T-helper 2 cell (primary cell): ENCODE measurements at regions not wholly inside any gene's neighbourhood (a gene's known extent, or its start where the extent isn't known, plus 50 kb on each side); places are given as distances from the start of the nearest gene placed in this dataset.
"Not testable (repeated sequence)": the region's sequence is repeated elsewhere in the genome, so short reads cannot be mapped to it uniquely, and the experiment has no call there.

Experiments used
- DNase-seq, 5 experiments: peaks; one replicate each; pipeline versions ENCODE4 v3.0.0 to v3.0.0-alpha.2; 2012 to 2022

DNA sequence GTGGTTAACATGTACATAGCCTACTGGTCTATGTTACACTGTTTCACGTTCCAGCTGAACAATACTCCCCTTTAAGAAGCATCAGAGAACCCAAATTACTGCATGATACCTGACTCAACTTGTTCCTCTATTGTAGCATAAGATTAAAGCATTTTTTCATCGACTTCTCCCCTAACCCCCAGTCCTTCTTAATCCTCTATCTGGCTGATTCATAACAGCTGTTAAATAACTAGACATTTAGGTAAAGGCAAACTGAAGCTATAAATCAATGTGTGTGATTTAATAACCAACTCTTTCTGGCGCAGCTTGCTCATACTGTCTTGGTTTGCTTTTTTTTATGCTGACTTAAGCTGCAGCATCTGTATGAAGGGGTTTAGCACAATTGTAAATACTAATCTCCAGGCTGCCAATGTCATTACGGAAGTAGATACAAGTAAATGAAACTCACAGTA is 94.2 kb upstream of the MTAP start:
- no peak for DNase-seq

DNA sequence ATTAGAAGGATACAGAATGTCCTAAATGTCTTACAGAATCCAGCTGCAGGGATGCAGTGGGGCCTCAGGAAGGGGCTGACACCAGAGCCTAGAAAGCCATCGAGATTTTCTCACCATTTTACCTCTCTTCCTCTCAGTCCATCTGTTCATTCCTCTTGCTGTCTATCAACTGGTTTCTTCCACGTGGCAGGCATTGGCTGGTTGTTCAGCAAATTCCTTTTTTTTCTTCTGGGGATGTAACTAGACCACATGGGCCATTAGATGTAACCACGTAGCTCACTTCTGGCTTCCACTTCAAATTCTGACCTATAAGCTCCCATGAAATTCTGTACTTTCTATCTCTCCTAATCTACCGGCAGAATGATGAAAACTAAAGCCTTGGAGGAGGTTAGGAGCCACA is 93.6 kb upstream of the MTAP start:
- DNase-seq, result no peak

DNA sequence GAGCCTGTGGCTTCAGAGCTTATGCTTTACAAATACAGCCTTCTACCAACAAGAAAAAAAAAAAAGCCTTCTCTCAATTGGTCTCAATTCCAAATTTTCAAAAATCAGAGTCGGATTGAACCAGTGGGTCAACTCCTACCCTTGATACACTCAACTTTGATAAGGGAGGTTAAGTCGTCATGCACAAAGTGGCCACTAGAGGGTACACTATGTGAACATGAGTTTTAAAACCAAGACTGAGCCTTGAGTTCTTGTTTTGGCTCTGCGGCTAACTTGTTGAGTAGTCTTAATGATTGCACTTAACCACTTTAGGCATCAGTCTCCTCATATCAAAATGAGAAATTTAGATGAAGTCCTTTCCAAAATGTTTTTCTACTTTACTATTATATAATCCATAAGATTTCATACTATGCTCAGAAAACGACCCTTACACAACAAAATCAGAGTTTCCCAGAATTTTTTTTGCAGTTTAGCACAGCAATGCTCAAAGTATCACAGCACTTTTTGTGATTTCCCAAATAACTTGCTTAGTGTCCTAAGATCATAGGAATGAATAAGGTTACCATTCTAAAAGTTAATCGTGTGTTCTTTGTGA is 92.9 kb upstream of the MTAP start:
- peak in 4 of 5 experiments; percentile 12 to 55 (median 34) for DNase-seq

DNA sequence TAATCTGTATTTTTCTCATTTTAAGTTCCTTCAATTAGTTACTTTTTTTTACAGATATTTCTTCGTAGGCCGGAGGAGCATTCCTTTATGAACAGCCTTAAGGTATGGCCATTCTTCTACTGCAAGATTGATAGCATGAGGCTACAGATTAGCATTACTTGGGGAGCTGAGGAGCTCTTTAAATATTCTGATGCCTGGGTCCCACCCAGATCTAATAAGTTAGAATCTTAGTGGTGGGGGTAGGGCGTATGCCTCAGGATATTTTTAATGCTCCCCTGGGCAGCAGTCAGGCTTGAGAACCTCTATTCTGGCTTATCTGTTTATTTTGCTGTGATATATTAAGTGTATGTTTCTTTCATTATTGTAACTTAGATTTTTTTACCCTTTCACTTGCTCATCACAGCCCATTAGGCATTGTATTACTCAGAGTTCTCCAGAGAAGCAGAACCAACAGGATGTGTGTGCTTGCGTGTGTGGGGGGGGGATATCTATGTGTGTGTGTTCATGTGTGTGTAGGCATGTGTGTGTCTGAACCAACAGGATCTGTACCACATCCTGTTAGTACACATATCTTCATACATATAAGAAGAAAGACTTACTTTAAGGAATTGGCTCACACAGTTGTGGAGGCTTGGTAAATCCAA is 91.8 kb upstream of the MTAP start:
- DNase-seq, result peak in 1 of 5 experiments; percentile 74

DNA sequence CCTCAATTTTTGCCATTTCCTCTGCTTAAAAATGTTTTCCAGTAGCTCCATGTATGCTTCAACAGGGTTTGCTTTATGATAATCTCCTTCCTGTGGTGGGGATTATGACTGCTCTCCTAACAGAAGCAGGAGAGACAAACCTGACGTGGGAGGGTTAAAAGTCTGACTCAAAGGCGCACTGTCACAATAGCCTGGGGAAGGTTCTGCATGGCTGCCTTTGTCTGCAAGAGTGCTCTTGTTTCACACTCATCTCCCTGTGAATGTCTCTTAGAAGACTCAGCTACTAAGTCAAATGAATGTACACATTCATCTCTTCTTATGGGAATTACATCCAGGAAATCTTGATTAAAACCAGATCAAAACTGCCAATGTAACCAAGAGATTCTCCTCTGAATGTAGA is 90.9 kb upstream of the MTAP start:
- DNase-seq, result peak in 1 of 5 experiments; percentile 3

DNA sequence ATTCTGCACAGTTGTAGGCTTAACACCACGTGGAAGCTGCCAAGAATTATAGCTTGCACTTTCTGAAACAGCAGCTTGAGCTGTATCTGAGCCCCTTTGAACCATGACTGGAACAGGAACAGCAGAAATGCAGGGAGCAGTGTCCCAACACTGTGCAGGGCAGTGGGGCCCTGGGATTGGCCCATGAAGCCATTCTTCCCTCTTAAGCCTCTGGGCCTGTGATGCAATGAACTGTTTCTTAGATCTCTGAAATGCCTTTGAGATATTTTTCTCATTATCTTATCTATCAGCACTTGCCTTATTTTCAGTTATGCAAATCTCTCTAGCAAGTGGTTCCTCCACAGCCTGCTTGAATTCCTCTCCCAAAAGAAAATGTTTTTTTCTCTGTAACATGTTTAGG is 87.0 kb upstream of the MTAP start:
- no peak for DNase-seq

DNA sequence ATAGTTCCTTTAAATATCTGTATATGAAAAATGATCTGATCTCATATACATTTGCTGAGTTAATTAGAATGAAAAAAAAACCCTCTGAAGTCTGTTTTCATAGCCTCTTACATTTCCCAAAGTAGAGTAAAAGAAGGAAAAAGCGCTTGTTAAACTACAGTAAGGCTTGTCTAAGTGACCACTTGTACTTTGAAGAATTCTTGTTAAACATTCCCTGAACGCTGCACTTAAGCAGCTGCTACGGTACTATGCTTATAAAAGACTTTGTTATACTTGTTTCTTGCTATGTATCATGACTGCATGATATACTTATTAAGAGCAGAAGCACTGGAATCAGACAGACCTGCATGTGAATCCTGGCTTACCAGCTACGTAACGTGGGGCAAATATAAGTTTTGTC is 81.7 kb upstream of the MTAP start:
- DNase-seq, result no peak

DNA sequence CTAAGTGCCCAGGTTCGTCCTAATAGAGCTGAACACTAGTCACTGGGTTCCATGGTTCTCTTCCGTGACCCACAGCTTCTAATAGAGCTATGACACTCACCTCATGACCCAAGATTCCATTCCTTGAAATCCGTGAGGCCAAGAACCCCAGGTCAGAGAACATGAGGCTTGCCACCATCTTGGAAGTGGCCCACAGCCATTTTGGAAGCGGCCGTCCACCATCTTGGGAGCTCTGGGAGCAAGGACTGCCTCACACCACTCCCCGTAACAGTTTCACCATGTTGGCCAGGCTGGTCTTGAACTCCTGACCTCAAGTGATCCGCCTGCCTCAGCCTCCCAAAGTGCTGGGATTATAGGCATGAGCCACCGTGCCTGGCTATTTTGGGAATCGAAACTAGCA is 75.0 kb upstream of the MTAP start:
- DNase-seq, result not testable (repeated sequence)

DNA sequence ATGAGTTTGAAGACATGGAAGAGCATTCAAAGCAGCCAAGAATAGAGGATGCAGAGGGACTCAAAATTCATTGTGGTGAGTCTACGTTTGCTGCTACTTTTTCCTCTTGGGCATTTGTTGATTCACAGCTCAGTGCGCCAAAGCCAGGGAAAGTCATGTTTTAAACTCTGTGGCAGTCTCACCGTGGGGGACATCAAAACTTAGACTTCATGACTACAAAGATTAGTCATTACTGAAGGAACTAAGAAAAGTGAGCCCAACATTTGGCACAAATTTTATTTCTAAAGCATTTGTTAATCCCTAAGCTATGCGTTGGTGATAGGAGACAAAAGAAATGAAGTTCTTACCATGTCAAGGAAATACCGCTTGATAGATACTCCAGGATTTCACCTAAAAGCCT is 73.7 kb upstream of the MTAP start:
- no peak for DNase-seq

DNA sequence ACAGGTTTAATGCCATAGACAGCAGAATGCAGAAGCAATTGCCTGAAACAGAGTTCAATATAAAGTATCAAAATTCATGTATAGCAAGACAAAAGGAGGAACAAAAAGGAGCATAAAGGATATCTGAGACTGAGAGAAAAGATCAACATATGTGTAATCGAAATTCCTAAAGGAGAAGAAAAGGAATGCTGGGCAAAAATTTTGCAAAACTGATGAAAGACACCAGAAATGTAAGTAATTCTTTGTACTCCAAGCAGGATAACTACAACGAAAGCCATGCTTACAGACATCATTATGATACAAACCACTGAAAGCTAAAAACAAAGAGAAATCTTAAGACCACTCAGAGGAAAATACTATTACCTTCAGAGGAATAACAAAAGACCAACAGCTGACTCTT is 72.8 kb upstream of the MTAP start:
- no peak for DNase-seq

DNA sequence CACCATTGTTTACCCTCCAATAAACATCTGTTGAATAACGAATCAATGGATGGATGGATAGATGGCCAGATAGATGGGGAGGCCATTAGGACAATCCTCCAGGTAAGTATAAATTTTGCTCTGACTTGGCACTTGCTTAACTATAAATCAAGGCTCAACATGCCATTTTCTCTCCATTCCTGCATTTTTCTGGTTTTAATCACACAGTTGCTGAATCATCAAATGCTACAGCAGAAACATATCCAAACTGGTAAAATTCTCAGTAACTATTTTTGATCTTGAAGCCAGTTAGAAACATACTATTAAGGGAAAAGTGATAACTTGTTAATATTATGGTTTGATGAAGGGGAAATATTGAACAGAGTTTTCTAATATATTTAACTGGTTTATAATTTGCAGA is 71.5 kb upstream of the MTAP start:
- no peak for DNase-seq

DNA sequence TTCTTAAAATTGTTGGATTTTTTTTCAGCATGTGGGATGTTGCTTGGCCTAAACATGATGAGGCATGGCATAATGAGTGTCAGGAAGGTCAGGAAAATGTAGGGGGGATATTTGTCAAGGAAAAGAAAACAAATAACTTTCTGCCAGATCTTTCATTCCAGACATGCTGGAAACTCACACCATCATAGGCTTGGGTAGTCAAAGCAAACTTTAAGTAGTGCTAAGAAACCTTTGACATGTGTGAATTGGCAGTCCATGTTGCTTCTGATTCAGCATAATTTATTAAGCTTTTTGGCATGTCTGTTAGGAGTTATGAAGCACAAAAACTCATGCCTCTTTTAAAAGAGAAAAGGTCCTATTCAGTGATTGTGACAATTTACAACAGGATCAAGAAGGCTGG is 61.3 kb upstream of the MTAP start:
- no peak for DNase-seq

DNA sequence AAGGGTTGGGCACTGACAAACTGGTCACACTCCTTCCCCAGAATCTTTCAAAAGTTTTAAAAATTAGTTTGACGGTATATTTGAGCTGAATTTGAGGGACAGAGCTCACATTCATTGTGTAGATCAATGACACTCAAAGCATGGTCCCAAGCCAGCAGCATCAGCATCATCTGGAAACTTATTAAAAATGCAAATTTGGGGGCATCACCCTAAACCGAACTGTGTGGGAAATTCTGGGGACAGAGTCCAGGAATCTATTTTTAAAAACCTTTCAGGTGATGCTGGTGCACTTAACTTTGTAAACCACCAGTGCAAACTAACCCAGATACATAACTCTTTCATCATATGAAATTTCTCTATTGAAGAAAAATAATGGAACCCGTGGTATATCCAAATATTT is 58.1 kb upstream of the MTAP start:
- no peak for DNase-seq

DNA sequence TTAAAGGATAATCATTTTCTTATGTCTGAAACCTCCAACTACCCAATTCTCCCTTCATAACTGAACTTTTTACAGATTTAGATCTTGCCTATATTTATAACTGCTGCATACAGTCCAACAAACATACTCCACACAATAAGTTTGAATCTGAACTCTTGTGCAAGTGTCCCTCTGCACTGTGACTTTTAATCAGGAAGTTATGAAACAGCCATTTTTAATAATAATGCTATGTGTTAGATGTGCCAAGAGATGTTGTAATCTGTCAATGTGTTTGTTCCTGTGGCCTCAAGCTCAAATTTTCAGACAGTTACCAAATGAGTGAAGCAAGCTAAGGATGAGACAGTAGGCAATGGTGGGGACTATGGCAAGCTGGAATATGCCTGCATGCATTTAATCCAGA is 57.6 kb upstream of the MTAP start:
- DNase-seq, result no peak

DNA sequence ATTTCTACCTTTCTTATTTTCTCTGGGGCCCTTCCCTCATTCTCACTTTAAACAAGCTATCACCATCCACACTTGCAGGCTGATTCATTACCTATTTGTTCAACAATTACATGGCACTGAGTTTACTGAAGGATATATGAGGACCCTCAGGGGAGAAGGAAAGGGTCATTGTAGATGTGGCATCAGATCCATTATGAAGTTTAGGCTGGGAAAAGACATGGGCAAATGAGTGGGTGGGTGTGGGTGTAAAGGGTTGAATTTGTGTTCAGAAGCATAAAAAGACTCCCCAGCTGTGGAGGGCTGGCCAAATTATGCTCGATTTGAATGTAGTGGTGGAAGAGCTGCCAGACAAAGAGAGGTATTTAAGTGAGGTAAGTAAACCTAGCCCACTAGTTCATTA is 55.9 kb upstream of the MTAP start:
- no peak for DNase-seq

DNA sequence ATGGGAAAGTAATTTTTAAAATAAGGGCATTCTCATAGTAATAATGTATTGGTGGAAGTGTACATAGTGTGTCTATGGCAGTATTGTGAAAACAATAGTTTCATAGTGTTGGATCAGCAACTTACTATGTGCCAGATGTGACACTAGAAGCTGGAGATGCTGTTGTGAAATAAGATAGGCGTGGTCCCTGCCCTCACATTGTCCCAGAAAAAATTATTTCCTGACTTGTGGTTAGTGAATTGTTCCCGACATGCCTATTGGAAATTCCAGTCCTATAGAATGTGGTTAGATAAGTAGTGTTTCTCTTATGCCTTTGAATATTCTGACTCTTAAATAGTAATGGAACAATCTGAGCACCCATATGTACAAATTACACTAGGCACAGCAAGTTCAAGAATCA is 55.3 kb upstream of the MTAP start:
- no peak for DNase-seq

DNA sequence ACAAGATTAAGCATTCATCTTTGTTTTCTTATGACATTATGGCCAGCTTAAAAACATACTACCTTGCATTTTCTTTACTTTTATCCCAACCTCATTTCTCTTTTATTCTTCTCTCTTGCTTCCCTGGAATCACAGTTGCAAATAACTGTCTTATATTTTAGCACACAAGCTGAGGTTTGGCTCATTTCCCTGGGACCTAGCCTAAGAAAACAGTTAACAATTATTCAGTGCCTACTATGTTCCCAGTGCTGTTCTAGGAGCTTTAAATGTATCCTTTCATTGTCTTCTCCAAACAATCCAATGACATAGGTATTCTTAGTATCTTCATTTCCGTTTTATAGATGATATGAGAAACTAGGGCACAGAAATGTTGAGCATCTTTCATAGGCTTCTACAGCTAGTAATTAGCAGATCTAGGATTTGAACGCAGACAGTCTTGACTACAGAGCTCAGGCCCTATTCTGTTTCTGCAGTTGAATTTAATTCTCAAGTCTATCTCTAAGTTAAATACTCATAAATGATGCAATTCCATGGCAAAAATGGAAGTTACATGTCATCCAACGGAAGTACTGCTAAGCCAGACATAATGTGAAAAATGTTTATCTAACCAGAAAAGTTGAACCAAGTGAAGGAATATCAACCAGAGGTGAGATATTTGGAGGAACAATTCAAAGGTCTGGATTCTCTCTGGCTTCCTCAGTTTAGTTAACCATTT is 52.3 kb upstream of the MTAP start:
- DNase-seq, result no peak

DNA sequence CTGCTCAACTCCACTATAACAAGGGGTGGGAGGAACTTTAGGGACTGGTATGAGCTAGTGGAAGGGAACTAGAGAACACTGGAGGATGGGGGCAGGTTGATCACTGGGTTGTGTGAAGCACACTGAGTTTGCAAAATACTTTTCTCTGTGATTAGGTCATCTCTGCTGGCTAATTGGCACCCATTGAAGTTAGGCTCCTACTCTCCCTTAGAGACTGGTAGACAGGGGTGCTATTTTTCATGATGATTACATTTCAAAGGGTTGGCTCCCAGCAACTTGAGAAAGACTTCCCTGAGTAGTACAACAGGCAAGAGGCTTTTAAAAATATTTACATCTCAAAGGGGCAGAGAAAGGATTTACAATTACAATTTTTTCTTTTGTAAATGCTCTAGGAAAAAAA is 50.4 kb upstream of the MTAP start:
- DNase-seq, result no peak
